HFFc6 (cell line): ENCODE measurements at regions not wholly inside any gene's neighbourhood (a gene's known extent, or its start where the extent isn't known, plus 50 kb on each side); places are given as distances from the start of the nearest gene placed in this dataset.
A peak's percentile ranks its signal among the peaks of the same experiment; 100 is the strongest.

Experiments used
- DNase-seq: peaks from one replicate; pipeline ENCODE4 v3.0.0-alpha.2; 2018
- H3K27ac Mint-ChIP-seq: 2 replicates; pipeline ENCODE4 v1.8.0; 2020; ENCODE audit warnings: mild to moderate bottlenecking, mixed read lengths
- H3K27me3 Mint-ChIP-seq: 2 replicates; pipeline ENCODE4 v1.8.0; 2021; ENCODE audit warnings: mild to moderate bottlenecking, moderate library complexity, mixed read lengths; ENCODE audit not compliant: insufficient read depth
- H3K36me3 Mint-ChIP-seq: 2 replicates; pipeline ENCODE4 v1.8.0; 2021; ENCODE audit warnings: low read depth, mixed read lengths
- H3K4me1 Mint-ChIP-seq: 2 replicates; pipeline ENCODE4 v1.8.0; 2020; ENCODE audit warnings: low read depth, mixed read lengths
- H3K4me3 Mint-ChIP-seq: 2 replicates; pipeline ENCODE4 v1.8.0; 2020; ENCODE audit warnings: mild to moderate bottlenecking, moderate library complexity, mixed read lengths
- H3K9me3 Mint-ChIP-seq: 2 replicates; pipeline ENCODE4 v1.8.0; 2020; ENCODE audit warnings: mild to moderate bottlenecking, mixed read lengths
- CTCF ChIP-seq: fragments of 200-600 bp; sonication (generic); IDR thresholded peaks from 2 replicates; pipeline ENCODE4 v1.5.0; 2021; ENCODE audit warnings: antibody characterized with exemption, mild to moderate bottlenecking

- no peak for DNase-seq
- H3K4me1 Mint-ChIP-seq, result peaks cover 57% of the 10 kb centered on the region
- TF ChIP-seq CTCF, result no peak
- H3K36me3 Mint-ChIP-seq, result no peaks in the 10 kb centered on the region
- H3K27me3 Mint-ChIP-seq, result peaks cover 2% of the 10 kb centered on the region; the same call in 1 of the 2 replicates
- no peak overlapping the region for H3K27ac Mint-ChIP-seq
- H3K4me3 Mint-ChIP-seq, result no peak overlapping the region
- H3K9me3 Mint-ChIP-seq, result no peaks in the 10 kb centered on the region
Measured at GRCh38 chr2:200752332-200752731, 59.4 kb upstream of the BZW1 start.

GRCh38 chr2:200752835-200753234 lies 58.9 kb upstream of the BZW1 start:
- H3K9me3 Mint-ChIP-seq, result no peaks in the 10 kb centered on the region
- H3K4me3 Mint-ChIP-seq, result no peak overlapping the region
- peaks cover 2% of the 10 kb centered on the region; the same call in 1 of the 2 replicates for H3K27me3 Mint-ChIP-seq
- no peak overlapping the region for H3K27ac Mint-ChIP-seq
- TF ChIP-seq CTCF, result no peak
- H3K36me3 Mint-ChIP-seq, result no peaks in the 10 kb centered on the region
- H3K4me1 Mint-ChIP-seq, result peaks cover 57% of the 10 kb centered on the region
- DNase-seq, result no peak

GRCh38 chr2:200756618-200757321 lies 54.9 kb upstream of the BZW1 start:
- TF ChIP-seq CTCF, result no peak
- peak overlapping the region; percentile 65 for H3K4me3 Mint-ChIP-seq
- H3K27me3 Mint-ChIP-seq, result no peaks in the 10 kb centered on the region
- no peaks in the 10 kb centered on the region for H3K36me3 Mint-ChIP-seq
- no peaks in the 10 kb centered on the region for H3K9me3 Mint-ChIP-seq
- DNase-seq, result peak; percentile 83
- H3K4me1 Mint-ChIP-seq, result peaks cover 58% of the 10 kb centered on the region
- peak overlapping the region; percentile 82 for H3K27ac Mint-ChIP-seq

- TF ChIP-seq CTCF, result no peak
- Mint-ChIP-seq H3K4me1 (peaks cover 61% of the 10 kb centered on the region), H3K27ac (peak overlapping the region; percentile 82), H3K36me3 (no peaks in the 10 kb centered on the region), H3K9me3 (no peaks in the 10 kb centered on the region), H3K27me3 (no peaks in the 10 kb centered on the region), H3K4me3 (peak overlapping the region; percentile 65)
- DNase-seq, result no peak
Measured at GRCh38 chr2:200757399-200757798, 54.3 kb upstream of the BZW1 start.

- H3K4me3 Mint-ChIP-seq, result no peak overlapping the region
- TF ChIP-seq CTCF, result no peak
- H3K4me1 Mint-ChIP-seq, result peaks cover 70% of the 10 kb centered on the region
- H3K9me3 Mint-ChIP-seq, result no peaks in the 10 kb centered on the region
- DNase-seq, result no peak
- H3K27ac Mint-ChIP-seq, result no peak overlapping the region
- no peaks in the 10 kb centered on the region for H3K36me3 Mint-ChIP-seq
- H3K27me3 Mint-ChIP-seq, result no peaks in the 10 kb centered on the region
Measured at GRCh38 chr2:200758341-200758740, 53.4 kb upstream of the BZW1 start.
